GM18507 (cell line): ENCODE measurements at regions not wholly inside any gene's neighbourhood (a gene's known extent, or its start where the extent isn't known, plus 50 kb on each side); places are given as distances from the start of the nearest gene placed in this dataset.
"Not testable (repeated sequence)": the region's sequence is repeated elsewhere in the genome, so short reads cannot be mapped to it uniquely, and the experiment has no call there.

Experiments used
- DNase-seq: peaks from one replicate; pipeline ENCODE4 v3.0.0; 2011; ENCODE audit warnings: low read depth; ENCODE audit not compliant: insufficient read length; ENCODE audit errors: extremely low spot score
- FAIRE-seq: peaks from 2 replicates; lab custom pipeline; 2011; peaks lifted over from hg19 to GRCh38; lab: Jason Lieb, UNC

DNA sequence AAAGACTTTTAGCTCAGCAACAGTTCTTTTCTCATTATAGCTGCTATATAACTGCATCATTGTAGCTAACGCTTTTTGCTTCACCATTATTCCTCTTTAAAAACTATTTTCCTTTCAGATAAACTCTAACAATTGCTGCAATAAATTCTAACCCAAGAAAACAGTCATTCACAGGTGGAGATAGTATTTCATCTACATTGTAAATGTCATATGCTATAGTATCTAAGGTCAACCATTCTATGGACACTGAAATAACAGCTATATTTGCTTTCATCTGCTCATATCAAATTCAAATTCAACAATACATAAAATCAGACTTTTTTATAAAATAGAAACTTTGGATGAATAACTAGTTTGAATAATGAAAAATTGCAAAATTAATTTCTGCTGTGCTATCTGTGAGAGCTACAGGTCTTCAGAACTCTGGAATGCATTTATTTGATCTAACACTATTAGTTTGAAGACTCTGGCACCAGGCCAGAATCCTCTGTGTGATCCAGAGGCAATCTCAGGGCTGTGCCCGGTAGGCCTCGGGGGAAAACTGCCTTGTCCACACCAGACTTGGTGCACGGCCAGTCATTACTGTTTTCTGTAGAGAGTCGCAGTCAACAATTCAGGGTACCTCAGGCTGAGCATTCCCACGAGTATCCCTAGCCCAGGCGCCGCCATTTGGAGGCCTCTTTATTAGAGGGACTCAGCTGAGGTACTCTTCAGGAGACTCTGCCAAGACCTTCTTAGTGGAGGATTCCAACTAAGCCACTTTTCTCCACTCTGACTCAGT lies 332.4 kb downstream of the SLC7A11 start:
- DNase-seq = no peak
- no peak for FAIRE-seq

DNA sequence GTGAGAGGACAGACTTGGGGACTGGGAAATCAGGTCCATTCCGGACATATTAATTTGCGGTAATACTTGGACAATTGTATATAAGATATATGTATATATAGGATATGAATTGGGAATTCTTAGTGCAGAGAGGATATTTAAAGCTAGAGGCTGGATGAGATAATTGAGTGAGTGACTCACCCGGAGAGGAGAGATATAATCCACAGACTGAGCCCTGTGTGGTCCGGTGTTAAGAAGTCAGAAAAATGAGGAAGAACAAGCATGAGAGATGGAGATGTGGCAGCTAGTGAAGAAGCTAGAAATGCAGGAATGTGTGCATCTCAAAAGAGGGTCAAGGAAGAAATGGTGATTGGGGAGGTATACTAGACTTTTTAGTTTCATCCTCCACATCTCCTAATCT lies 336.2 kb downstream of the SLC7A11 start:
- DNase-seq (no peak), FAIRE-seq (no peak)

DNA sequence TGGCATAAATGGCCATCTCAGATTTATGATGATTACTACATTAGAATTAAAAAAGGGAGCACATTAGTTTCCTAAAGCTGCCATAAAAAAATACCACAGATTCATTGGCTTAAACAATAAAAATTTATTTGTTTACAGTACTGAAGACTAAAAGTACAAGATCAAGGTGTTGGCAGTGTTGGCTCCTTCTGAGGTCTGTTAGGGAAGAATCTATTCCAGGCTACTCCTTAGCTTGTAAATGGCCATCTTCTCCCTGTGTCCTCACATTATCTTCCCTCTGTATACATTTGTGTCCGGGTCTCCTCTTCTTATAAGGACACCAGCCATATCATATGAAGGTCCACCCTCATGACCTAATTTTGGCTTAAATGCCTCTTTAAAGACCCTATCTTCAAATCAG lies 341.0 kb downstream of the SLC7A11 start:
- FAIRE-seq = no peak
- DNase-seq = no peak

DNA sequence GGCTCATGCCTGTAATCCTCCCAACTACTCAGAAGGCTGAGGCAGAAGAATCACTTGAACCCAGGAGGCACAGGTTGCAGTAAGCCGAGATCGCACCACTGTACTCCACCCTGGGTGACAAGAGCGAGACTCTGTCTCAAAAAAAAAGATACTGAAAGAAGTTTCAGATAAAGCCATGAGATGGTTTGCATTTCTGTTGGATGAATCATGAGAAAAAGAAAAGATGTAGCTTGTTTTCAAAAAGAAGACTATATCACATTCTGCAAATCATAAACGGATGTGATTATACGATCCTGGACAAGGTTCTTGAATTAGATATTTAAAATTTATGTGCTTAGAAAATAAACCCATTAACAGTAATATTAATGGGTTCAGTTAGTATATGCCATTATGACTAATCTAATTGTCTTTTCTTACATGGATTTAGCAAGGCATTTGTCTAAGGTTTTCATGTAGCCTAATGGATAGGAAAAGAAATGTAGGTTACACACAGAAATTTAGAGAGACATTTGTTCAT lies 345.9 kb downstream of the SLC7A11 start:
- FAIRE-seq (no peak), DNase-seq (no peak)

DNA sequence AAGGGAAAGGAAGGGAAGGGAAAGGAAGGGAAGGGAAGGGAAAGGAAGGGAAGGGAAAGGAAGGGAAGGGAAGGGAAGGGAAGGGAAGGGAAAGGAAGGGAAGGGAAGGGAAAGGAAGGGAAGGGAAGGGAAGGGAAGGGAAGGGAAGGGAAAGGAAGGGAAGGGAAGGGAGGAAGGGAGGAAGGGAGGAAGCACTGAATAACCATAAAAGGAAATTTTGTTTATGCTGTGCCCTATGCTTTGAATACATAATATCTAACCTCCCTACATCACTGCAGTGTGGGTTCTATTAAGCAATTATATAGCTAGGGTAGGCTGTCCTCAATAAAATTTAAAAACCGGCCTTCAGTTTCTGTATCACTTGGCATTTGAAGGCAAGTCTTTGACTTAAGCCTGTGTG lies 346.6 kb downstream of the SLC7A11 start:
- DNase-seq, FAIRE-seq: not testable (repeated sequence)

DNA sequence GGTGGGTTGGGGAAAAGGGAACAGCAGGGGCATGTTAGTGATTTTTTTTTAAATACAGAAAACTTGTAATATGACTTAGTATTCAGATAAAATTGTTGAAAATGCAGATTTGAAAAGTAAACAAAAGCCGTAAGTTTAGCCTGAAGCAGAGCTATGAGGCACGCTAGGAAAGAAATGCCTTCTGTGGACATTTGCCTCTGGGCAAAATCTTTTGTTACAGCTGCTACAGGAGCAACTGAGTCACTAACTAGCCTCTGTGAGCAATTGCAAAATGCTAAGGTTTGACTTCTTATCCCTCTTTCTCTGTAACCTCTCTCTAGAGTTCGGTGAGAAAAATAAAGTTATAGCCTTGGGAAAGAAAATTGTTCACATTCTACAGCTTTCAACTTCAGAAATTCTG lies 350.0 kb downstream of the SLC7A11 start:
- DNase-seq (no peak), FAIRE-seq (no peak)

DNA sequence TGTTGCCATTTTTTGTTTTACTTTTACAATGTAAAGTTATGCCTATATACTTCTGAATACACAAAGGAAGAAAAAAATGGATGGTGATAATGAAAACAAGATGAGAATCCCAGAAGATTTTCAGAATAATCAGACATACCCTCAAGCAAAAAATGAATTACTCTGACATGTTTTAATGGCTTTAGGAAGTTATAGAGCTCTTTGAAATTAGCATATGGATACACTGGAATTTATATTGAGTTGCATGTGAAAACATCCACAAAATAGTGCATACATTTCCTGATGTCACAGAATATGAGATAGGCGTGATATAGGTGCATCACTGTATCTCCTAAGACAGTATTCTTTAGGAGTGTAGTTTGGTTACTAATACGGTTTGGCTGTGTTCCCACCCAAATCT lies 351.3 kb downstream of the SLC7A11 start:
- DNase-seq (no peak), FAIRE-seq (no peak)

DNA sequence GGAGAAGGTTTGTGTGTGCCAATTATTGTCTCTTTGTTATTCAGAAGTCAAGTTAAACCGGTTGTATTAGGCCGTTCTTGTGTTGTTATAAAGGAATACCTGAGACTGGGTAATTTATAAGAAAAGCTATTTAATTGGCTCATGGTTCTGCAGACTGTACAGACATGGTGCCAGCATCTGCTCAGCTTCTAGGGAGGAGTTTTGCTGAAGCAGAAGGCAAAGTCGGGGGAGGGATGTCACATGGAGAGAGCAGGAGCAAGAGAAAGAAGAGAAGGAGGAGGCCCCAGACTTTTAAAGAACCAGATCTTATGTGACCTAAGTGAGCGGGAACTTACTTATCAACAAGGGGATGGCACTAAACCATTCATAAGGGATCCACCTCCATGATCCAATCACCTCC lies 349.3 kb upstream of the PCDH18 start:
- no peak for FAIRE-seq
- DNase-seq = no peak

DNA sequence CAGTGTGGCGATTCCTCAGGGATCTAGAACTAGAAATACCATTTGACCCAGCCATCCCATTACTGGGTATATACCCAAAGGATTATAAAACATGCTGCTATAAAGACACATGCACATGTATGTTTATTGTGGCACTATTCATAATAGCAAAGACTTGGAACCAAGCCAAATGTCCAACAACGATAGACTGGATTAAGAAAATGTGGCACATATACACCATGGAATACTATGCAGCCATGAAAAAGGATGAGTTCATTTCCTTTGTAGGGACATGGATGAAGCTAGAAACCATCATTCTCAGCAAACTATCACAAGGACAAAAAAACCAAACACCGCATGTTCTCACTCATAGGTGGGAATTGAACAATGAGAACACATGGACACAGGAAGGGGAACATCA lies 335.8 kb upstream of the PCDH18 start:
- not testable (repeated sequence) for FAIRE-seq, DNase-seq

DNA sequence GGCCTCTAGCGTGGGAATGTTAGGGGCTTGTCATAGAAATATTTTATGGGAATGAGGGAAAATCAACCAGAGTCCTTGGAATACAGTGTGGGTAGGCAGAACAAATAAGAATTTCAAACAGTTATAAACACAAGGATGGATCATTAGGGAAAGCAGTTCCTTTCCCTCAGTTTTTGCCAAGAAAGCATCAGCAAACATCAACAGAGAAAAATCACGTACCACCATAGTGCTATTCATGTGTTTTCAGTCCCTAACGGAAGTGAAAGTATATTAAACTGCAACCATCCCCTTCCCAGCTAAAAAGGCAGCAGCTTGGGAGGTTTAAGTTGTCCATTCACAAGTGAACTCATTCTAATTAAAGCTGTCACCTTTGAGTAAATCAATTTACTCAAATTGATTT lies 334.4 kb upstream of the PCDH18 start:
- FAIRE-seq = no peak

DNA sequence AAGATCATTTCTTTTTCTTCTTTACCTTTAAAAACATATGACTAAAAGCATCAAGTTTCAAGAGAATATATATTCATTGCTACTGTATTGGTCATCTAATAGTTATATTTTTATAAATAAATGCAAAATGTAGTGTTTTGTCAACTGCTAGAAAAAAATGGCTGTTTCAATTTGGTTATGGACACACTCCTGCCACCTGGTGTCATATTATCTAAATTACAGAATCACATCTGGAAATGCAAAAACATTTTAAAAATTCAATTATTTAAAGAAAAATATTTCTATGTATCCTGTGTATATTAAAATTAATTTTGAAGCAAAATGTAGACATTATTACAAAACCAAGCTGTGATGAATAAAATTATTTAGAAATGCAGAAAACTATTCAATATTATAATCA lies 329.4 kb upstream of the PCDH18 start:
- DNase-seq (no peak), FAIRE-seq (no peak)

More for the DNA sequence above, 334.4 kb upstream of the PCDH18 start:
- no peak for DNase-seq

DNA sequence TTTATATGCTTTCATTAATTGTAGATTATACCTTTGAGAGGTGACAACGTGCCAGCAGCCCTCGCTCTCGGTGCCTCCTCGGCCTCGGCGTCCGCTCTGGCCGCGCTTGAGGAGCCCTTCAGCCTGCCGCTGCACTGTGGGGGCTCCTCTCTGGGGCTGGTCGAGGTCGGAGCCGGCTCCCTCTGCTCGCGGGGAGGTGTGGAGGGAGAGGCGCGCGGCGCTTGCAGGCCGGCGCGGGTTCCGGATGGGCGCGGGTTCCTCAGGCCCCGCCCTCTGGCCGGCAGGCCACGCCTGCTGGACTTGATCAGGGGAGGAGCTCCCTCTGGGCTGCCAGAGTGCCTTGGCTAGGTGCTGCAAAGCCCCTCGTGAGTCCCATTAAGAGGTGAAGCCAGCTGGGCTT lies 321.1 kb upstream of the PCDH18 start:
- FAIRE-seq = no peak
- DNase-seq = no peak

DNA sequence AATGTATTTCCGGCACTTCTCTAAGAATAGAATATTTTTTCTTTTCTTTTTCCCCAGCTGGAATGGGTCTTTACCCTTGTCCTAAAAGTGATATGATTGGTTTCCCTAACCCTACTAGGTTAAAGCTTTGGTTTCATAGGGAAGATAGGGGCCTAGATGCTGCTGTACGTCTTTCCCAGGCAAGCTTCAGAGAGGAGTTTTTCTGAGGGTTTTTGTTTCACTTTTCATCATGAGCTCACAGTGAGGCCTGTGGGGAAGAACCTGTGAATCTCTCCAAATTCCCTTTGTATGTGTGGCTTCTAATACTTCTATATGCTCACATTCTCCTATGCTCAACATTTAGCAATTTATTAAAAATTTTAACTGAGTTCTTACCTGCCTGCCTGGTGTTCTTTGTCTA lies 320.0 kb upstream of the PCDH18 start:
- no peak for DNase-seq
- FAIRE-seq = no peak

DNA sequence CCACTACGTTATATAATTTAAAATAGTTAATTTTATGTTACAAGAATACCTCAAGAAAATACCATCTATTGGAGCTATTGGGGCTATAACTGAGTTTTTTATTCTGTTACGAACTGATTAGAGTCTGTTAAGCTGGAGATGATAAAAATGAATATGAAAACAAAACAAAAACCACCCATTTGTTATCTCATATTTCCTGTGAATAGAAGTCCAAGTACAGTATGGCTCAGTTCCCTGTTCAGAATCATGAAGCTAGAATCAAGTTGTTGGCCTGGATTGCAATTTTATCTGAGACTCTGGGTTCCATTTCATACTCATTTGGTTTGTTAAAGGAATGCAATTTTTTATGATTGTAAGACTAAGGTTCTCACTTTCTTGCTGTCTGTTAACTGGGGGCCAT lies 319.1 kb upstream of the PCDH18 start:
- DNase-seq = no peak
- FAIRE-seq = no peak

DNA sequence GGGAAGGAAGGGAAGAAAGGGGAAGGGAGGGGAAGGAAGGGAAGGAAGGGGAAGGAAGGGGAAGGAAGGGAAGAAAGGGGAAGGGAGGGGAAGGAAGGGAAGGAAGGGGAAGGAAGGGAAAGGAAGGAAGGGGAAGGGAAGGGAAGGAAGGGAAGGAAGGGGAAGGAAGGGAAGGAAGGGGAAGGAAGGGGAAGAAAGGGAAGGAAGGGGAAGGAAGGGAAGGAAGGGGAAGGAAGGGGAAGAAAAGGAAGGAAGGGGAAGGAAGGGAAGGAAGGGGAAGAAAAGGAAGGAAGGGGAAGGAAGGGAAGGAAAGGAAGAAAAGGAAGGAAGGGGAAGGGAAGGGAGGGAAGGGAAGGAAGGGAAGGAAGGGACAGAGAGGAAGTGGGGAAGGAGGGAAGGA lies 295.7 kb upstream of the PCDH18 start:
- not testable (repeated sequence) for FAIRE-seq, DNase-seq

DNA sequence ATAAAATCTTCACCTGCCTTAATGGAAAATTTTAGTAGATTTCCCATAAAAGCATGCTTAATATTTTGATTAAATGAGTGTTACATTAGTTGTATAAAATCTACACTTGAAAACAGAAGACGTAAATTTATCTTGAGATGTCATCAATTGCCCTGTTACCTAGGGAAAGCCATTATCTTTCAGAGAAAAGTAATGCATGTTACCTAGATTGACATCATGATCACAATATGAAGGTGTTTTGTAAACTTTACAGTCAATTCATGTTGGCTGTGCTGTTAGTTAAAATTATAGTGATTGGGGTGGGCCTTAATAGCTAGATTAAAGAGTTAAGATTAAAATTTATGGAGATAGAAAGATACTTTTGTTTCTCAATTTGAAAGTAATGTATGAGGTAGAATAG lies 293.2 kb upstream of the PCDH18 start:
- FAIRE-seq (no peak), DNase-seq (no peak)

DNA sequence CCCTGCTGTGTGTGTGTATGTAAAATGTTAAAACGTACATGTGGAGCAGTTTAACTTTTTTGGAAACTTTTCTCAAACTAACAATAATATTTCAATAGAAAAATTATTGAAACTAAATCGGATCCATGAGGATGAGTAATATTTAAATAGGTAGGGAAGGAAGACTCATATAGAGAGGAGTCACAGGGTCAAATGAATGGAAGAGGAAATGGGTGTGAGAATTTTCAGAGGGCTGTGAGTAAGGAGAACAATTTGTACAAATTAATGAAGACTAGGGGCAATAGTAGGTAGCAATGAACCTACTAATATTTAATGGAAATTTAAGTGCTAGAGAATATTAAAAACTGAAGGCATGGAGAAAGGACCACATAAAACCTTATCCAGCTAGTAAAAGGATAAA lies 290.7 kb upstream of the PCDH18 start:
- FAIRE-seq = no peak

DNA sequence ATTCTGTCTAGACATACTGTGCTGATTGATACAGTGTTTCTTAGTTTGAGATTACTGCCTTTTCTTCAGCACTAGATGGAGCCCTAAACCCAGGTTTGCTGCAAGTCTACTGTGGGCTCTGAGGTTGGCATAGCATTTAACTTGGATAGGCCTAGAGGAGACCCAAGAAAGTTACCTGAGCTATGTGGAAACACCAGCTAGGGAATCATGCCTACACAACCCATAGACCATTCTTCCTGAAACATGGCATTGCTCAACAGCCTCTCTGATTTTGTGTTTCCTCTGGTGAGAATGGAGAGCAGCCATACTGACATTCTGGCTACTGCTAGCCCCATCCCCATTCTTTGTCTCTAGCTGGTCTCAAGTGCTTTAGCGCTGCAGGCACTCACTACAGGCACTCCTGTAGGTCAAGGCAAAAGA lies 287.7 kb upstream of the PCDH18 start:
- FAIRE-seq = peak; percentile 52
- DNase-seq = no peak

More for the DNA sequence above, 290.7 kb upstream of the PCDH18 start:
- no peak for DNase-seq

DNA sequence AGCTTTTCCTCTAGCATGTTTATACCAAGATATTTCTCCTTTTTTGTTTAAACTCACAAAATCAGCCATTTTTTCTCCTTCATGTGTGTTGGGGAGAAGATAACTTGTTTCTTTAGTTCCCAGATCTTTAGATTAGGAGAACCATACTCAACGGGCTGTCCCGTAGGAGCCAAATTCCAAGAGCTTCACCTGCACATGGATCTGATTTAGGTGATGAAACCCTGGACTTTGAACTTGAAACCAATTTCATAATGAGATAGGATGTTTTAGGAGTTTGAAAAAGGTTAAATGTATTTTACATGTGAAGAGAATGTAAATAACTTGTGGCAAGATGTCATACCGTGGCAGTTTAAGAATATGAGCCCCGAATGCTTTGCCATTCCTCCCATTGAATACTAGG lies 280.0 kb upstream of the PCDH18 start:
- FAIRE-seq (no peak), DNase-seq (no peak)

DNA sequence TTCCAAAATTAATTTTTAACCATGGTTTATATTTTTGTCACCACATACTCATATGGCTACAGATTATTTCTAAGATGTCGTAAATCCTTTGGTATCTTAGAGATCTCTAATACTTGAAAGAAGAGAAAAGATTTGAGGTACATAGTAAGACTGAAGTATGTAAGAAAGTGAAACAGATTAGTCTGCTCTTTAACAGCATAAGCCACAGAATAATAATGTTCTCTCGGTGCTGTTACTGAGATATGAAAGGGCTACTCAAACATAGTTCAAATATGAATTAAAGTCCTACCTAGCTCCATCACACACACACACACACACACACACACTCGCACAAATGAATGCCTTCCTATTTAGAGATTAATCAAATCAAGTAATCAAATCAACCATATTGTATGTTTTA lies 274.1 kb upstream of the PCDH18 start:
- FAIRE-seq (no peak), DNase-seq (no peak)

DNA sequence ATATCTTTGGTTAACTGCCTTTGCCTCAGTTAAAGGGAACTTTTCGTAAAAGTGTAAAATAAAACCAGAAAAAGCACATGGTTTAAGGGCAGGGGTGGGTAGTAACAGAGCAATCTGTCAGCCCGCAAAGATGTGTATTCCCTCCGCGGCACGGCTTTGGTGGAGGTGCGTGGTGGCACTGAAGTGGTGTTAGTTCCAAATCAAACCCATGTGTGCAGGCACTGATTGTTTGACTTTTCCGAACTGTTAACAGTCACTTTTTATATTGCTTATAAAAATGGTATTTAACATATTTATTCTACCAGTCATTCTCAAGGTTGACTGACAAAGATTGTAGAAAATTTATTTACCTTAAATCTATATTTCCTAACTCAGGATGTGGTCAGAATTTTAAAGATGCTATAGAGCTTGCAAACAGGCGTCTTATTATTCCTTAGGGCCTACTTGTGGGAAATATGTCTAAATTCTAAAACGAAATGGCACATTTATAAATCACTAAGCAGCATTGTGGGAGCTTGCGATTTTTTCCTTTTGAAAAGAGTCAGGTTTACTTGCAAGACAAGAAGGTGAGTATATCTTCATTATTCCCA lies 272.7 kb upstream of the PCDH18 start:
- DNase-seq = no peak
- FAIRE-seq = no peak
